Erythroblast (primary cell): ENCODE measurements at regions not wholly inside any gene's neighbourhood (a gene's known extent, or its start where the extent isn't known, plus 50 kb on each side); places are given as distances from the start of the nearest gene placed in this dataset.

Experiments
- DNase-seq, 2 experiments: peaks; one replicate each; lab custom pipeline; 2025; lab: John Stamatoyannopoulos, UW
- GATA1 ChIP-seq: IDR thresholded peaks from 2 replicates; pipeline ENCODE4 v1.6.1; 2011; ENCODE audit warnings: low read depth, mild to moderate bottlenecking, control low read depth, low read length, moderate library complexity
- POLR2A ChIP-seq: IDR thresholded peaks from 2 replicates; pipeline ENCODE4 v1.6.1; 2011; ENCODE audit warnings: mild to moderate bottlenecking, low read length

GRCh38 chr6:151757506-151757955 is 50.0 kb upstream of the ESR1 start:
- no peak for DNase-seq
- TF ChIP-seq GATA1: no peak
- no peak for TF ChIP-seq POLR2A
